GM19455 (cell line): ENCODE measurements at regions not wholly inside any gene's neighbourhood (a gene's known extent, or its start where the extent isn't known, plus 50 kb on each side); places are given as distances from the start of the nearest gene placed in this dataset.

ENCODE experiments used
- ATAC-seq: cut with Tn5 transposase; IDR thresholded peaks from one replicate; pipeline ENCODE4 v1.9.1; 2021; ENCODE audit not compliant: unreplicated experiment

GRCh38 chr4:125677665-125678307 is 363.0 kb downstream of the FAT4 start:
- no peak for ATAC-seq

- no peak for ATAC-seq
These were observed 365.2 kb downstream of the FAT4 start for GRCh38 chr4:125679989-125680388.

- ATAC-seq: no peak
These were observed 366.5 kb downstream of the FAT4 start for GRCh38 chr4:125681240-125681639.

GRCh38 chr4:125682730-125683129 is 368.0 kb downstream of the FAT4 start:
- ATAC-seq: no peak

DNA sequence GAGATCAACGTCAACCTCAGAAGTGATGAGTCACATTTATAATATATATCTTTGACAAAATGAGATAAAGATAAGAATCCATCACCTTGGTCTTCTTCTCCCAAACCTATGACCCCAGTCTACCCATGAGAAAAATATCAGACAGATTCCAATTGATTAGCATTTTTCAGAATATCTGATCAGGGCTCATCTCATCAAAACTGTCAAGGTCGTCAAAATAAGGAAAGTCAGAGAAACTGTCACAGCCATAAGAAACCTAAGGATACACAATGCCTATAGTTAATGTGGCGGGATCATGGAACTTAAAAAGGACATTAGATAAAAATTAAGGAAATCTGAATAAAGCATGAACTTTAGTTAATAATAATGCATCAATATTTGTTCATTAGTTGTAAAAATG is 374.1 kb downstream of the FAT4 start:
- ATAC-seq: no peak

DNA sequence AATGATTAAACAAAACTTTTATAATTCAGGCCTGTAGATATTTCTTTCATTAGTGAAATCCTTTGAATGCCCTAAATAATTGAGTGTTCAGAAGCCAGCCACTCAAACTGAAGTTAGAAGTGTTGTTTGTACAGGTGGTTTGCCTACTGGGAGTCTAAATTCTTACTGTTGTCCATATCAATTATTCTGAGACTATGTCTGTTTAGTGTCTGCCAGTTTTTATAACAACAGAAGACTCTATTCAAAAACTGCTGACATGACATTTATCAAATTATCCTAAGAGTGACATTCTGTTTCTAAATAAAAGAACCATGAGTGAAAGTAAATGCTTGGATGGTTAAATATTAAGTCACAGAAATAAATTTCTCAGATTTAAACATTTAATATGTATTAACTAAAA is 375.1 kb downstream of the FAT4 start:
- no peak for ATAC-seq

DNA sequence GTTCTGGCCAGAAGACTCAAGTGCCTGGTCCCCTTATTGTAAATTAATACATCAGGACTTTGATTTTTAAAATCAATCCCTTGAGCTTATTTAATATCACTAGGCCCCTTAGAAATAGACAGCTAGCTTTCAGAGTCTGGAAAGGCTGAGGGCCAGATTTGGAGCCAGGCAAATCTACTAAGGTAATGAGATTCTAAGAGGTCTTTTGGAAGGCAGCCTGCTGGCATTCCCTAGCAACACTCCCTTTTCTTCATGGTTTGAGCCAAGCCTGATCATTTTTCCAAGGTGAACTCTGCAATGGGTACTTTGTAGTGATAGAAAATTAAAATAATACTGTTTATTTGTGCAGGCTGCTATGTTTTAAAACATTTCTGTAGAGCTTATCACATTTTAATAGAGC is 378.5 kb downstream of the FAT4 start:
- no peak for ATAC-seq

- no peak for ATAC-seq
These were observed 387.7 kb downstream of the FAT4 start for GRCh38 chr4:125702406-125702805.

DNA sequence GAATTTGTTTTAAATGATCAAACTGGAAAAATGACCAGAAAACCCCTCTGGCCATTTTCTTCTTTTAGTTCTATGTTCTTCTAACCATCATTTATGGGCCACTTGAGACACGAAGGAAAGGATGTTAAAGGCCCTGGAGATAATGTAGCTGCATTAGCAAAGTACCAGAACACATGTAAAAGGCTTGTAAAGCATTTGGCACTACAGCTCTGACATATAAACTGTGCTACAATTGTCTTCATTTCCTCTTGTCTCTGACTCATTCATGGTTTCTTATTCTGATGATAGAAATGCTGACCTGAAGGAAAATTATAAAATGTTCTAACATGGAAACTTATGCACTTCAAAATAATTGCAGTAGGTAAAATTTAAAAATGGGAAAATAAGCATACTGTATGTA is 388.7 kb downstream of the FAT4 start:
- ATAC-seq: no peak

DNA sequence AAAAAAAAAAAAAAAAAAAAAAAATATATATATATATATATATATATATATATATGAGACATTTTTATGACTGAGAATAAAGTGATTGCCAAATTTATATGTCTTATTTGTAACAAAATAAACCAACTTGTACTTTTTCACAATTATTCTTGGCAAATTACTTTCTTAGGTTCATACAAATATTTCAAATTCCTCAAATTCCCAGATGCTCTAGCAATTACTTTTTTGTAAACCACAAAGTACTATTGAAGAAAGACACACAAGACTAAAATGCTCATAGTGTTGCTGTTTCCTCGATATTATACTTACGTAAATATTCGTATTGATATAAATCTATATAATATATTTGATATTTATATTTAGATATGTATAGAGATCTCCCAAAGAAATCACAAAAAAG is 390.0 kb downstream of the FAT4 start:
- ATAC-seq: no peak

DNA sequence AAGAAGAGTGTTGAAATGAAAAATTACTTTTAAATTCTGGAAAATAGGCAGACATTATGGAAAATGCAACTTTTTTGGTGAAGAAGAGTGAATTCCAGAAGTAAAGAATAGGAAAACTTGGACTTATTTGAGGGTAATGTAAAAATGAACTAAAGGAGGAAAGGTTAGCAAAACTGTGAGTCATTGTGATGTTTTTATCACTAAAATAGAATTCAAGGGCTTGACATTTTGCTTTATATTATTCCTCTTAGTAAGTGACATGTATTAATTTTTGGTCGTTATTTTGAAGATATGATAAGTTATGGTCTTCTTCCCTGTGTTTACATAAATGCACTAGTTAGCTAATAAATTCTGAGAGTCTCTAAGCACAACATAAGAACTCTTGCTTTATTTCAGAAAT is 390.9 kb downstream of the FAT4 start:
- ATAC-seq: no peak

DNA sequence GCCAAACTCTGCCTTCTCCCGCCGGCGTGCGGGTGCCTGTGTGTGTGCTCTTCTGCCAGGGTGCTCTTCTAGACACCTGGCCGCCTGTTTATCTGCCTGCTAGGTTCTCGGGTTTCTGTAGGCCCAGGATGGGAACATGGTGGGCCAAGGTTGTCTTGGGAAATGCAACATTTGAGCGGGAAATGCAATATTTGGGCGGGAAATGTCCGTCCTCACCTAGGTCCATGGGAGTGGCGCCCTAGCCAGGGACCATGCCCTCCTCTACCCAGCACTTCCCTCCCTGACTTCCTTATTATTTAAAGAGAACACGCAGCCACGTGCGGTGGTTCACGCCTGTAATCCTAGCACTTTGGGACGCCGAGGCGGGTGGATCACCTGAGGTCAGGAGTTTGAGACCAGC is 392.6 kb downstream of the FAT4 start:
- ATAC-seq: no peak

GRCh38 chr4:125710766-125711165 is 396.0 kb downstream of the FAT4 start:
- no peak for ATAC-seq

DNA sequence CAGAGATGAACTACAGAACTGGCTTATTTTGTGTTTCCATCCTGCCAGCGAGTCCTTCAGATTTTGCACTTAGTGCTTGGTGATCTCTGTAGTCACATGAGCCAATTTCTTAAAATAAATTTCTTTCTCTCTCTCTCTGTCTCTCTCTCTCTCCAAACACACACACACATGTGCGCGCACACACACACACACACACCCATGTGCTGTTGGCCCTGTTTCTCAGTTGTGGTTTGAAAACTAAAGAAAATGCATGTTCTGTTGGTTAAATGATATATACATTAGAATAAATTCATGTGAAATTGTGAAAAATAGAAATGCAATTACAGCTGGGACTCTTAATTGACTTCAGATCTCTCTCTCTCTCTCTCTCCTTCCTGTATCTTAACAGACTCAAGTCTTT is 399.3 kb downstream of the FAT4 start:
- ATAC-seq: no peak

GRCh38 chr4:125714845-125715244 is 400.1 kb downstream of the FAT4 start:
- ATAC-seq: no peak

DNA sequence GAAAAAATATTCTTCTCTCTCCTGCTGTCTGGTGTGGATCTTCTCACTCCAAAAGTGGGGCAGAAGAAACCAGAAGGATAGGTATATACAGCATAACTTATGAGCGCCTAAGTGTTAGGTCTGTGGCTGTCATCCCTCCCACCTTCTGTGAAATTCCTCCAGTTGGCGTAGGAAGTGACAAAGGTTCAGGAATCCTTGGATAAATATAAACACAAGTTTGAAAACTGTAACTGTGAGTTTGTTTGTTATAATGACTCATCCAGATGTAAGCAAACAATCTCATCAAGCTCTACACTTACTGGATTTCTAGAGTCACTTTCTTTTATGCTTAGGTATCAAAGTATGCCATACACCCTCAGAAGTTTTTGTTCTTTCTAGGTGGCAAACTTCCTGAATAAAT is 405.2 kb downstream of the FAT4 start:
- no peak for ATAC-seq

- ATAC-seq: no peak
These were observed 407.3 kb downstream of the FAT4 start for GRCh38 chr4:125722009-125722408.

GRCh38 chr4:125725957-125726525 is 411.3 kb downstream of the FAT4 start:
- no peak for ATAC-seq

- ATAC-seq: no peak
These were observed 413.2 kb downstream of the FAT4 start for GRCh38 chr4:125727931-125728330.

DNA sequence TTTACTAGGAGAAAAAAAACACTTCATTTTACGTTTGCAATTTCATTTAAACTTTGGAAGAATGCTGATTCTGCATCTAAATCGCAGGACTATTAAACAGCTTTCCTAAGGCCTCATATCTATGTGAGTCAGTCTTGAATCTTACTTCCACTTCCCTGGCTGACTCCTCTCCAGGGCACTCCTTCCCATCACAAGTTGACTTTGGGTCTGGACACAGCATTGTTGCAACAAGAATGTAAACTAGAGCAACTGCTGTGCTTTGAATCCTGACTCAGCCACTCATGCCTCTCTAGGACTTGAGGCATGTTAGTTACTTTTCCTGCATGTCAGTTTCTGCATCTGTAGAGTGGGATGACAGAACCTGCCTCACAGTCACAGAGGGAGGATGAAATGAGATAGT is 413.8 kb downstream of the FAT4 start:
- ATAC-seq: no peak

- no peak for ATAC-seq
These were observed 414.4 kb downstream of the FAT4 start for GRCh38 chr4:125729171-125729570.

- no peak for ATAC-seq
These were observed 417.9 kb downstream of the FAT4 start for GRCh38 chr4:125732632-125733031.

GRCh38 chr4:125734504-125734903 is 419.7 kb downstream of the FAT4 start:
- no peak for ATAC-seq
